ENCODE measurements at regions not wholly inside any gene's neighbourhood (a gene's known extent, or its start where the extent isn't known, plus 50 kb on each side); places are given as distances from the start of the nearest gene placed in this dataset.

GRCh38 chr2:67240507-67240906 is 156.6 kb upstream of the ETAA1 start:
- H2AK5ac ChIP-seq (ENCODE audit: insufficient read length, low read length), result no peak overlapping the region
- no peaks in the 10 kb centered on the region for H3K79me1 ChIP-seq (ENCODE audit: insufficient read depth, low read depth, low read length, poor library complexity, severe bottlenecking)
- no peaks in the 10 kb centered on the region for H3K9me3 Mint-ChIP-seq

More at GRCh38 chr2:67240507-67240906, 156.6 kb upstream of the ETAA1 start:
- Histone ChIP-seq H2BK12ac (ENCODE audit: insufficient read length, low read depth, low read length) (no peak overlapping the region), H4K91ac (ENCODE audit: insufficient read length, low read depth, low read length) (no peak overlapping the region), H3K9me3 (ENCODE audit: control insufficient read depth, low read depth, low read length) (no peaks in the 10 kb centered on the region), H4K5ac (ENCODE audit: insufficient read length, low read depth, low read length) (no peak overlapping the region), H3K4me1 (ENCODE audit: insufficient read depth, low read length) (no peaks in the 10 kb centered on the region), H3K14ac (ENCODE audit: insufficient read depth, low read length) (no peak overlapping the region), H3K9ac (ENCODE audit: extremely low read depth, insufficient read length, low read length) (no peak overlapping the region), H2BK15ac (ENCODE audit: low read depth, low read length) (no peak overlapping the region), H3T11ph (ENCODE audit: low read length) (no peak overlapping the region), H2BK5ac (ENCODE audit: insufficient read length, low read length) (no peak overlapping the region), H3K27me3 (ENCODE audit: insufficient read depth, low read length) (no peaks in the 10 kb centered on the region), H2BK120ac (ENCODE audit: low read depth, low read length, poor library complexity, severe bottlenecking) (no peak overlapping the region), H4K8ac (replicated peaks; ENCODE audit: insufficient read length, low read depth, low read length) (no peak overlapping the region), H3K27ac (ENCODE audit: insufficient read length, low read depth, low read length) (no peak overlapping the region), H3K23me2 (ENCODE audit: insufficient read length, low read depth, low read length, poor library complexity, severe bottlenecking) (no peaks in the 10 kb centered on the region), H3K56ac (ENCODE audit: insufficient read length, low read depth, low read length) (no peak overlapping the region), H3K18ac (ENCODE audit: insufficient read length, low read depth, low read length) (no peak overlapping the region), H2AFZ (ENCODE audit: low read length) (no peak overlapping the region), H4K20me1 (ENCODE audit: control insufficient read depth, insufficient read depth, insufficient read length) (no peaks in the 10 kb centered on the region), H3K4ac (ENCODE audit: low read depth, low read length) (no peak overlapping the region), H2BK20ac (ENCODE audit: low read depth, low read length, poor library complexity, severe bottlenecking) (no peak overlapping the region), H3K79me2 (ENCODE audit: insufficient read depth, low read length) (no peaks in the 10 kb centered on the region), H3K23ac (ENCODE audit: insufficient read length, low read depth, low read length) (no peak overlapping the region), H3K4me2 (ENCODE audit: insufficient read depth, insufficient read length, low read length) (no peak overlapping the region)
- Mint-ChIP-seq H3K27me3 (ENCODE audit: low read depth) (no peaks in the 10 kb centered on the region), H3K4me3 (no peak overlapping the region), H3K27ac (no peak overlapping the region), H3K4me1 (peaks cover 0 to 3% of the 10 kb centered on the region in 2 experiments; a peak in 1 of 4 replicates), H3K36me3 (ENCODE audit: insufficient read depth in 1 of 3, low read depth in 3 of 3) (no peaks in the 10 kb centered on the region)
- TF ChIP-seq, protein P1, sequence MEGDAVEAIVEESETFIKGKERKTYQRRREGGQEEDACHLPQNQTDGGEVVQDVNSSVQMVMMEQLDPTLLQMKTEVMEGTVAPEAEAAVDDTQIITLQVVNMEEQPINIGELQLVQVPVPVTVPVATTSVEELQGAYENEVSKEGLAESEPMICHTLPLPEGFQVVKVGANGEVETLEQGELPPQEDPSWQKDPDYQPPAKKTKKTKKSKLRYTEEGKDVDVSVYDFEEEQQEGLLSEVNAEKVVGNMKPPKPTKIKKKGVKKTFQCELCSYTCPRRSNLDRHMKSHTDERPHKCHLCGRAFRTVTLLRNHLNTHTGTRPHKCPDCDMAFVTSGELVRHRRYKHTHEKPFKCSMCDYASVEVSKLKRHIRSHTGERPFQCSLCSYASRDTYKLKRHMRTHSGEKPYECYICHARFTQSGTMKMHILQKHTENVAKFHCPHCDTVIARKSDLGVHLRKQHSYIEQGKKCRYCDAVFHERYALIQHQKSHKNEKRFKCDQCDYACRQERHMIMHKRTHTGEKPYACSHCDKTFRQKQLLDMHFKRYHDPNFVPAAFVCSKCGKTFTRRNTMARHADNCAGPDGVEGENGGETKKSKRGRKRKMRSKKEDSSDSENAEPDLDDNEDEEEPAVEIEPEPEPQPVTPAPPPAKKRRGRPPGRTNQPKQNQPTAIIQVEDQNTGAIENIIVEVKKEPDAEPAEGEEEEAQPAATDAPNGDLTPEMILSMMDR (conservative IDR thresholded peaks at IDR 0.05), result no peak
- WGBS (ENCODE audit: extremely low coverage, insufficient read length, low lambda C conversion rate), result no CpG with 5 or more reads among the region's 2 CpGs
- DNase-seq, result no peak

Measured in H9 (cell line).